ENCODE measurements at regions not wholly inside any gene's neighbourhood (a gene's known extent, or its start where the extent isn't known, plus 50 kb on each side); places are given as distances from the start of the nearest gene placed in this dataset.

GRCh38 chr20:53818457-53819177 is 225.0 kb upstream of the ZNF217 start:
- TF ChIP-seq CREB1 (IDR thresholded peaks at IDR 0.05; ENCODE audit: low read depth), result no peak
- no peak for TF ChIP-seq EGR1 (IDR thresholded peaks at IDR 0.05)
- TF ChIP-seq TAF1 (IDR thresholded peaks at IDR 0.05; ENCODE audit: low read depth), result no peak
- TF ChIP-seq USF1 (IDR thresholded peaks at IDR 0.05), result no peak
- TF ChIP-seq REST (IDR thresholded peaks at IDR 0.05; ENCODE audit: low read depth), result no peak
- no peak for TF ChIP-seq NFIC (IDR thresholded peaks at IDR 0.05)
- no peak for TF ChIP-seq MAX (IDR thresholded peaks at IDR 0.05)

- TF ChIP-seq TAF1 (IDR thresholded peaks at IDR 0.05; ENCODE audit: low read depth) (no peak), CREB1 (IDR thresholded peaks at IDR 0.05; ENCODE audit: low read depth) (no peak), TCF12 (IDR thresholded peaks at IDR 0.05; ENCODE audit: low read depth) (no peak), USF1 (IDR thresholded peaks at IDR 0.05) (no peak), NFIC (IDR thresholded peaks at IDR 0.05) (no peak), CEBPB (IDR thresholded peaks at IDR 0.05) (no peak), REST (IDR thresholded peaks at IDR 0.05; ENCODE audit: low read depth) (no peak), EGR1 (IDR thresholded peaks at IDR 0.05) (no peak), EP300 (IDR thresholded peaks at IDR 0.05; ENCODE audit: borderline replicate concordance) (no peak), ZBTB7A (IDR thresholded peaks at IDR 0.05; ENCODE audit: low read depth) (no peak), TEAD4 (IDR thresholded peaks at IDR 0.05) (no peak), MAX (IDR thresholded peaks at IDR 0.05) (no peak), RAD21 (IDR thresholded peaks at IDR 0.05; ENCODE audit: low read depth) (no peak)
Observed at GRCh38 chr20:53816872-53817398, 223.3 kb upstream of the ZNF217 start.

GRCh38 chr20:53815509-53815908 is 221.9 kb upstream of the ZNF217 start:
- TF ChIP-seq MAX (IDR thresholded peaks at IDR 0.05), result no peak
- no peak for TF ChIP-seq NFIC (IDR thresholded peaks at IDR 0.05)
- no peak for TF ChIP-seq ZBTB7A (IDR thresholded peaks at IDR 0.05; ENCODE audit: low read depth)
- no peak for TF ChIP-seq EP300 (IDR thresholded peaks at IDR 0.05; ENCODE audit: borderline replicate concordance)
- TF ChIP-seq TEAD4 (IDR thresholded peaks at IDR 0.05), result no peak
- TF ChIP-seq YY1 (IDR thresholded peaks at IDR 0.05; ENCODE audit: low read depth), result no peak
- TF ChIP-seq TAF1 (IDR thresholded peaks at IDR 0.05; ENCODE audit: low read depth), result no peak
- no peak for TF ChIP-seq TCF12 (IDR thresholded peaks at IDR 0.05; ENCODE audit: low read depth)
- TF ChIP-seq REST (IDR thresholded peaks at IDR 0.05; ENCODE audit: low read depth), result no peak
- no peak for TF ChIP-seq USF1 (IDR thresholded peaks at IDR 0.05)
- TF ChIP-seq RAD21 (IDR thresholded peaks at IDR 0.05; ENCODE audit: low read depth), result no peak
- TF ChIP-seq CEBPB (IDR thresholded peaks at IDR 0.05), result no peak
- TF ChIP-seq FOXM1 (IDR thresholded peaks at IDR 0.05; ENCODE audit: borderline replicate concordance, low read depth), result no peak
- TF ChIP-seq CREB1 (IDR thresholded peaks at IDR 0.05; ENCODE audit: low read depth), result no peak

GRCh38 chr20:53814060-53814459 is 220.4 kb upstream of the ZNF217 start:
- TF ChIP-seq CEBPB (IDR thresholded peaks at IDR 0.05), result no peak
- TF ChIP-seq NFIC (IDR thresholded peaks at IDR 0.05), result no peak
- no peak for TF ChIP-seq TCF12 (IDR thresholded peaks at IDR 0.05; ENCODE audit: low read depth)
- no peak for TF ChIP-seq RAD21 (IDR thresholded peaks at IDR 0.05; ENCODE audit: low read depth)
- no peak for TF ChIP-seq REST (IDR thresholded peaks at IDR 0.05; ENCODE audit: low read depth)
- TF ChIP-seq EGR1 (IDR thresholded peaks at IDR 0.05), result no peak

Measured in Ishikawa (cell line).